ENCODE measurements at regions not wholly inside any gene's neighbourhood (a gene's known extent, or its start where the extent isn't known, plus 50 kb on each side); places are given as distances from the start of the nearest gene placed in this dataset.

DNA sequence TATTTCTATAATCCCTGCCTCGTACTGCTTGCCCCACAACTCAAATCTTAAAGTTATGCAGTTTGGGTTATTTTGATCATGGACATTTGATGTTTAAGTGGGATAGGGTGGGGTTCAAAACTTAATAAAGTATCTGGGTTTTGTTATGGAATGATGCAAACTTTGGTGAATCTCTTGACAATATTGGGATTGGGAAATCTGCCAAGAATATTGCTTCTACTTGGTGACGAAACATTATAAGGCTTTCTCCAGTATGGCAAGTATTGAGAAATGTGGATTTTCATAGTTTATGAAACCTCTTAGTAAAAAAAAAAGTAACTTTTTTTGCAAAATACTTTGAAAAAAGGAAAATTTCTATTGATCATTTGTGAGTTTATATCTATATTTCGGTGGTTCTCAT is 130.8 kb upstream of the SFRP2 start:
- ATAC-seq, result no peak
- Histone ChIP-seq H3K36me3 (ENCODE audit: control insufficient read depth, insufficient read depth, low read length) (no peaks in the 10 kb centered on the region), H3K9me3 (ENCODE audit: control insufficient read depth, insufficient read depth, low read depth, low read length) (no peaks in the 10 kb centered on the region), H3K4me3 (ENCODE audit: low read depth in 2 of 2, low read length in 2 of 2) (no peak overlapping the region), H3K4me1 (ENCODE audit: control insufficient read depth, insufficient read depth, low read length) (no peaks in the 10 kb centered on the region), H3K27ac (ENCODE audit: low read length) (no peak overlapping the region), H3K27me3 (ENCODE audit: control insufficient read depth, insufficient read depth, low read length) (no peaks in the 10 kb centered on the region)
- POLR2A ChIA-PET, result no interaction called here
- no TSS peak for BruUV-seq (replicated peaks)
- no peak for DNase-seq (ENCODE audit: low read depth, low spot score)
- in situ Hi-C loops (cut with HindIII; ENCODE audit: low pct_unique_long_range_greater_than_20kb, low sequenced_read_pairs), result no loop called here
- TF ChIP-seq, protein P1, sequence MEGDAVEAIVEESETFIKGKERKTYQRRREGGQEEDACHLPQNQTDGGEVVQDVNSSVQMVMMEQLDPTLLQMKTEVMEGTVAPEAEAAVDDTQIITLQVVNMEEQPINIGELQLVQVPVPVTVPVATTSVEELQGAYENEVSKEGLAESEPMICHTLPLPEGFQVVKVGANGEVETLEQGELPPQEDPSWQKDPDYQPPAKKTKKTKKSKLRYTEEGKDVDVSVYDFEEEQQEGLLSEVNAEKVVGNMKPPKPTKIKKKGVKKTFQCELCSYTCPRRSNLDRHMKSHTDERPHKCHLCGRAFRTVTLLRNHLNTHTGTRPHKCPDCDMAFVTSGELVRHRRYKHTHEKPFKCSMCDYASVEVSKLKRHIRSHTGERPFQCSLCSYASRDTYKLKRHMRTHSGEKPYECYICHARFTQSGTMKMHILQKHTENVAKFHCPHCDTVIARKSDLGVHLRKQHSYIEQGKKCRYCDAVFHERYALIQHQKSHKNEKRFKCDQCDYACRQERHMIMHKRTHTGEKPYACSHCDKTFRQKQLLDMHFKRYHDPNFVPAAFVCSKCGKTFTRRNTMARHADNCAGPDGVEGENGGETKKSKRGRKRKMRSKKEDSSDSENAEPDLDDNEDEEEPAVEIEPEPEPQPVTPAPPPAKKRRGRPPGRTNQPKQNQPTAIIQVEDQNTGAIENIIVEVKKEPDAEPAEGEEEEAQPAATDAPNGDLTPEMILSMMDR (IDR thresholded peaks at IDR 0.05), result no peak
- TF ChIP-seq POLR2AphosphoS5 (IDR thresholded peaks at IDR 0.05; ENCODE audit: low read depth, low read length), result no peak
- intact Hi-C loops (cut with micrococcal nuclease; ENCODE audit: unreplicated experiment), result no loop called here
- CTCF ChIA-PET, result no interaction called here

DNA sequence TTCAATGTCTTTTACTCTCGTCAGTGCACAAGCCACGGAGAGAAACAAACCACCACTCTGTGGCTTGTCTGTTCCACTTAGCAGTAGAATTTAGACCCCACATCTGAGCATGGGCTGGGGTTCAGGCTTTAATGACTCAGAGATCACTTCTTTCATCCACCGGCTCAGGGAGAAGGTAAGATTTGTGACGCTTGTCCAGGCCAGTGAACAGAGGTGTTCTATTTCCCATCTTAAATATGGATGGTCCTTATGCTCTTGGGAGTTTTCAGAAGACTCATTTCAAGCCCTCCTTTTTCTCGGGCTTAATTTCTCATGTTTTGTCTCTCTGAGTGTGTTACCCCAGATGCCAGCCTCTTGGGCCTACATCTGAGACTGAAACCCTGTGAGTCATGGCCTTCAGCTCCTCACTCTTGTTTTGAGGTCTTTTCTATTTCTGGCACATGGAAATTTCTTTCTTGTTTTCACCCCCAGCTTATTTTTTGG is 127.4 kb upstream of the SFRP2 start:
- in situ Hi-C loops (cut with HindIII; ENCODE audit: low pct_unique_long_range_greater_than_20kb, low sequenced_read_pairs), result no loop called here
- CTCF ChIA-PET, result no interaction called here
- no peak for ATAC-seq
- BruUV-seq (replicated peaks), result no TSS peak
- TF ChIP-seq TCF7L2 (IDR thresholded peaks at IDR 0.05; ENCODE audit: low read depth, low read length), result no peak
- TF ChIP-seq SIN3A (IDR thresholded peaks at IDR 0.05; ENCODE audit: borderline replicate concordance, insufficient read depth, low read depth, low read length), result no peak
- TF ChIP-seq POLR2AphosphoS5 (IDR thresholded peaks at IDR 0.05; ENCODE audit: low read depth, low read length), result no peak
- TF ChIP-seq, protein P1 (IDR thresholded peaks at IDR 0.05), result no peak
- TF ChIP-seq, protein P2, sequence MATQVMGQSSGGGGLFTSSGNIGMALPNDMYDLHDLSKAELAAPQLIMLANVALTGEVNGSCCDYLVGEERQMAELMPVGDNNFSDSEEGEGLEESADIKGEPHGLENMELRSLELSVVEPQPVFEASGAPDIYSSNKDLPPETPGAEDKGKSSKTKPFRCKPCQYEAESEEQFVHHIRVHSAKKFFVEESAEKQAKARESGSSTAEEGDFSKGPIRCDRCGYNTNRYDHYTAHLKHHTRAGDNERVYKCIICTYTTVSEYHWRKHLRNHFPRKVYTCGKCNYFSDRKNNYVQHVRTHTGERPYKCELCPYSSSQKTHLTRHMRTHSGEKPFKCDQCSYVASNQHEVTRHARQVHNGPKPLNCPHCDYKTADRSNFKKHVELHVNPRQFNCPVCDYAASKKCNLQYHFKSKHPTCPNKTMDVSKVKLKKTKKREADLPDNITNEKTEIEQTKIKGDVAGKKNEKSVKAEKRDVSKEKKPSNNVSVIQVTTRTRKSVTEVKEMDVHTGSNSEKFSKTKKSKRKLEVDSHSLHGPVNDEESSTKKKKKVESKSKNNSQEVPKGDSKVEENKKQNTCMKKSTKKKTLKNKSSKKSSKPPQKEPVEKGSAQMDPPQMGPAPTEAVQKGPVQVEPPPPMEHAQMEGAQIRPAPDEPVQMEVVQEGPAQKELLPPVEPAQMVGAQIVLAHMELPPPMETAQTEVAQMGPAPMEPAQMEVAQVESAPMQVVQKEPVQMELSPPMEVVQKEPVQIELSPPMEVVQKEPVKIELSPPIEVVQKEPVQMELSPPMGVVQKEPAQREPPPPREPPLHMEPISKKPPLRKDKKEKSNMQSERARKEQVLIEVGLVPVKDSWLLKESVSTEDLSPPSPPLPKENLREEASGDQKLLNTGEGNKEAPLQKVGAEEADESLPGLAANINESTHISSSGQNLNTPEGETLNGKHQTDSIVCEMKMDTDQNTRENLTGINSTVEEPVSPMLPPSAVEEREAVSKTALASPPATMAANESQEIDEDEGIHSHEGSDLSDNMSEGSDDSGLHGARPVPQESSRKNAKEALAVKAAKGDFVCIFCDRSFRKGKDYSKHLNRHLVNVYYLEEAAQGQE (IDR thresholded peaks at IDR 0.05; ENCODE audit: insufficient read depth in 1 of 2, low read depth in 2 of 2, low read length in 1 of 2), result no peak
- intact Hi-C loops (cut with micrococcal nuclease; ENCODE audit: unreplicated experiment), result no loop called here
- Histone ChIP-seq H3K36me3 (ENCODE audit: control insufficient read depth, insufficient read depth, low read length) (no peaks in the 10 kb centered on the region), H3K27ac (ENCODE audit: low read length) (no peak overlapping the region), H3K4me1 (ENCODE audit: control insufficient read depth, insufficient read depth, low read length) (no peaks in the 10 kb centered on the region), H3K9me3 (ENCODE audit: control insufficient read depth, insufficient read depth, low read depth, low read length) (no peaks in the 10 kb centered on the region), H3K4me3 (ENCODE audit: low read depth in 2 of 2, low read length in 2 of 2) (no peak overlapping the region), H3K27me3 (ENCODE audit: control insufficient read depth, insufficient read depth, low read length) (no peaks in the 10 kb centered on the region)
- no peak for DNase-seq (ENCODE audit: low read depth, low spot score)
- POLR2A ChIA-PET, result no interaction called here

DNA sequence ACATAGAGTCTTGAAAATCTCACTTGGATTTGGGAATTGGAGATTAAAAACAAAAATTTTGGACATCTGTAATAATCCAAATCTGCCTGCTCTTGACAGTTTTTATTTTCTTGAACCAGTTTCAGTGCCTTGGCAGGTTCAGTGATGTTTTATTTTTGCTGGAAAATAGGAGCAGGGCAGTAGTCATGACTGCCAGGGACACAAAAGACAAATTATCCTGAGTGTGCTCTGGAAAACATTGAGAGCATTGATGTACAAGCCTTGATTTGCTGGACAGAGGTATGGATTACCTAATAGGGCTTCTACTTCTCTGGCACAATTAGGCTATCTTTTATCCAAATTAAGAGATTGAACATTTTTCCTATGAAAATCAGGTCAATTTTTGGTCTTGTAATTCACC is 123.4 kb upstream of the SFRP2 start:
- intact Hi-C loops (cut with micrococcal nuclease; ENCODE audit: unreplicated experiment), result no loop called here
- in situ Hi-C loops (cut with HindIII; ENCODE audit: low pct_unique_long_range_greater_than_20kb, low sequenced_read_pairs), result no loop called here
- ATAC-seq (no peak), DNase-seq (ENCODE audit: low read depth, low spot score) (no peak)
- BruUV-seq (replicated peaks), result no TSS peak
- Histone ChIP-seq H3K36me3 (ENCODE audit: control insufficient read depth, insufficient read depth, low read length) (no peaks in the 10 kb centered on the region), H3K4me1 (ENCODE audit: control insufficient read depth, insufficient read depth, low read length) (no peaks in the 10 kb centered on the region), H3K27me3 (ENCODE audit: control insufficient read depth, insufficient read depth, low read length) (no peaks in the 10 kb centered on the region), H3K4me3 (ENCODE audit: low read depth in 2 of 2, low read length in 2 of 2) (no peak overlapping the region), H3K27ac (ENCODE audit: low read length) (no peak overlapping the region), H3K9me3 (ENCODE audit: control insufficient read depth, insufficient read depth, low read depth, low read length) (no peaks in the 10 kb centered on the region)
- ChIA-PET CTCF (no interaction called here), POLR2A (no interaction called here)
- TF ChIP-seq TCF7L2 (IDR thresholded peaks at IDR 0.05; ENCODE audit: low read depth, low read length), result no peak
- TF ChIP-seq, protein P1 (IDR thresholded peaks at IDR 0.05), result no peak
- TF ChIP-seq, protein P2 (IDR thresholded peaks at IDR 0.05; ENCODE audit: insufficient read depth in 1 of 2, low read depth in 2 of 2, low read length in 1 of 2), result no peak
- TF ChIP-seq SIN3A (IDR thresholded peaks at IDR 0.05; ENCODE audit: borderline replicate concordance, insufficient read depth, low read depth, low read length), result no peak
- no peak for TF ChIP-seq POLR2AphosphoS5 (IDR thresholded peaks at IDR 0.05; ENCODE audit: low read depth, low read length)
